Activated CD4-positive, alpha-beta T cell treated with anti-CD3 and anti-CD28 coated beads for 1 hour (primary cell): ENCODE measurements at regions not wholly inside any gene's neighbourhood (a gene's known extent, or its start where the extent isn't known, plus 50 kb on each side); places are given as distances from the start of the nearest gene placed in this dataset.
"Not testable (repeated sequence)": the region's sequence is repeated elsewhere in the genome, so short reads cannot be mapped to it uniquely, and the experiment has no call there.

Experiments used
- DNase-seq: peaks from one replicate; pipeline ENCODE4 v3.0.0-alpha.2; 2020

DNA sequence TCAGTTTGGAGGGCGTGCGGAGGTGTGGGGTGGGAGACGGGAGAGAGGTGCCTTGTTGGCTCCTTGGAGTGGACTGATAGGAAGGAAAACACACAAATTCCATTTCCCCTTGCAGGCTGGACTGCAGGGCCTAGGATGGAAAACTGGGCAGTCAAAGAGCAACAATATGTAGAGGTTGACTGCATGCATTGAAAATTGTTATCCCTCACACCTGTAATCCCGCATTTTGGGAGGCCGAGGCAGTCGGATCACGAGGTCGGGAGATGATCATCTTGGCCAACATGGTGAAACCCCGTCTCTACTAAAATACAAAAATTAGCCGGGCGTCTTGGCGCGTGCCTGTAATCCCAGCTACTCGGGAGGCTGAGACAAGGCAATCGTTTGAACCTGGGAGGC is 128.2 kb downstream of the PPIAL4G start:
- no peak for DNase-seq

DNA sequence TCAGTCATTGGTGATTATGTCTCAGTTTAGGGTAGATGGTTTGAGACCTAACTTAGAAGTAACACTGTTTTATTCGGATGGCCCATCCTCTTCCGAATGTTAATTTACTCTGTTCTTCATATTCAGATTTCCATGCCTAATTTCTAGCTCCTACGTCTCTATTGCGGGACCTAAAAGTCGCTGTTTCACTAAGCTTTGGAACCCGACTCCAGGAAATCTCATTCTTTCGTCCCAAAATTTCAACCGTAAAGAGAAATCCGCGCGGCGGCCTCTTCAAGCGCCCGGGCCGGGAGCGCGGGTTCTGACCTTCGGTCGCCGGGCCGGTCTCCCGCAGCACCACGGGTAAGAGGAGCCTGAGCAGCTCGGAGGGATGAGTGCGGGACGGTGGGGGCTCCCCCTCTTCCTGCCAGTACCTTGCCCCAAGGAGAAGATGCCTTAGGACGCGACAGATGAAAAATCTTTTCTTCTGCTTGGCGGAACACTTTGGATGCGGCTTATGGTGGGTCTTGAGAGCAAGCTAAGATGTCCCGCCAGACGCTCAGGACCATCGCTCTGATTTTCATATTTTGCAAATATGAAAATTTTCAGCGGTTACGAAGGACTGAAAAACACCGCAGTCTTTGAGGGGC is 128.7 kb downstream of the PPIAL4G start:
- DNase-seq, result no peak

DNA sequence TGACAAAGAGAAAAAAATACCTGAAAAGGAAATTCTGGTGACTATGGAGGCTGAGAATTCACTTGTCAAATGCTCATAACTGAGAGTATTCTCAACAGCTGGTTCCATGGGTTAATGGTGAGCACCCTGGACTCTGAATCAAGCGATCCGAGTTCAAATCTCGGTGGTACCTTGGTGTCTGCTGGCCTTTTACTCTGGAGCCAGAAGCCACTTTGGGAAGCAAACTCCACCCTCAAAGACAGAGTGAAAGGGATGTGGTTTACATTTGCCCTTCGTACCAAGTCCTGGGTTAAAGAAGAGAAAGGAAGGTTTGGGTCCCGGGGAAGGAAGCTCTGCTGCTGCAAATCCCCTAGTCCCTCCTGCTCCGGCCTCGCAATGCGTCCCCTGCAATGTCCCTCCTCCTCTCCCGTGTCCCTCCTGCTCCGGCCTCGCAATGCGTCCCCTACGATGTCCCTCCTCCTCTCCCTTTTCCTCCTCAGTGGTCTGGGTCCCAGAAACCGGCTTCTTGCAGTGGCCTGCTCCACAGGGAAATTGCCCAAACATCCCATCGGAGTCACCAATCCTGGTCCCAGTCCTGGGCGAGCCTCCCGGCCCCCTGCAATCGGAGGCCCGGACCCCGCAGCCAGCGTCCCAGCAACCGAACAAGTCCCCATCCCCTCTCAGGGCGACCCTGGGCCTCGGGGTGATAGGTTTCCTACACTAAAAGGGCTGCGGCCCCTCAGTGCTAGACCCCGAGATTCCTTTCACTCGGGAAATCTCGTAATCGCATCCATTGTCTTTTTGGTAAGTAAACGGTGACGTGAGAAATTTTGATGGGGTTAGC is 129.4 kb downstream of the PPIAL4G start:
- no peak for DNase-seq

DNA sequence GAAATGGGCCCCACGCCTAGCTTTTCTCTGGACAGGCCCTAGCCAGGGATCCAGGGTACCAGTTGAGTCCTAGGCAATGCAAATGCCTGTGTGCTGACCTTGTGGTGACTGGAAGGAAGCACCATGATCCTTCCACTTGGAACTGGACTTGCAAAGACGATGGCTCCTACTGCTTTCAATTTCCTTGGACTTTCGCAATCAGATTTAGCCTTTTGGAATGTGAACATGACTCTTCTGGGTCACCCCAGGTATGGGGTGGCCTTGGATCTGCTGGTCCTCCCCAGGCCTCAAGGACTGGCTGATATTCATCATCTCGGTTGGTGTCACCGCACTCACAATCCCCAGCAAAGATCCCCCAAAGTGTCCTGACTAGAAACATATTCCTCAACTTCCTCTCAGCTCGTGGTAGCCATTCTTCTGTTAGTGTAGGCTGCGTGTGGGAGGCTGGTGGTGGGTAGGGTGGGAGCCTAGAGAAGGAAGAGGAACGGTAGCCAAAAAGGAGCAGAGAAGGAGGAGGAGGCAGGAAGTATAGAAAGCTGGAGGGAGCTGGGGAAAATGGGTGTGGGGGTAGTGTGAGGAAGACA is 130.5 kb downstream of the PPIAL4G start:
- DNase-seq, result no peak

DNA sequence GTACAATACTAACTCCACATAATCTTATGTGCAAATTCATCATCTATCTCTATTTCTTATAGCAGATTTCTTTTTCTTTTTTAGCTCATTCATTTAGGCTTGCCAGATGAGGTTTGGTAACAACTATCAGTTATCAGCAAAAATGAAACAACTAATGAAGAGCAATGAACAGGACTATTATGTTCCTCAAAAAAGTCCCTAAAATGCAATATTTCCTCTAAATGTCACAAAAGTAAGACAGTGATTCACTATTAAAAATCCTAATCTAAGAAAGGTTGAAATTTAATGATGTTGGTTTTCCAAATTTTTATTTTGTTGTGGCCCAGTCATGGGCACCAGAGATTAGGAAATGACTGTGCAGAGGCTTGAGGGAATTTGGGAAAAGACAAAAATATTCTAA is 135.3 kb downstream of the PPIAL4G start:
- DNase-seq, result no peak

DNA sequence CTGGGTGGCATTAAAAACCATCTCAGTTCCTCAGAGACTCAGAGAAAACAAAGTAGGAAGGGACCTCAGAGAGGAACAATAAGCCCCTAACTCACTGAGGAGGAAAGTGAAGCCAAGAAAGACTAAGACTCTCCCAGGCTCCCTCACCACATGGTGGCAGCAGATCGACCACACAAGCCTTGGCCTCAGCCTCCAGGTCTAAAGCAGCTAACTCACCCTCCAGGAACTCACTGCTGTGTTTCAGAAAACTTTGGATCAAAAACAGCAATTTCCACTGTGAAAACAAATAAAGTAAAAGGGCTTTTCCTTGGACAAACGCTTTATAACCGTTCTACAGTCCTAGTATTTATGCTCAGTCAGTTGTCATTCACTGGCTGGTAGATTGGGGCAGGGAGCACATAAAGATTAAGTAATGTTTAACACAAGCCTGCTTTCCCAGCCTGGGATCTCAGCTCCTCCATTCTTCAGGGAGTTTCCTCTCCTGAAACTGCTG is 137.4 kb downstream of the PPIAL4G start:
- DNase-seq, result not testable (repeated sequence)

DNA sequence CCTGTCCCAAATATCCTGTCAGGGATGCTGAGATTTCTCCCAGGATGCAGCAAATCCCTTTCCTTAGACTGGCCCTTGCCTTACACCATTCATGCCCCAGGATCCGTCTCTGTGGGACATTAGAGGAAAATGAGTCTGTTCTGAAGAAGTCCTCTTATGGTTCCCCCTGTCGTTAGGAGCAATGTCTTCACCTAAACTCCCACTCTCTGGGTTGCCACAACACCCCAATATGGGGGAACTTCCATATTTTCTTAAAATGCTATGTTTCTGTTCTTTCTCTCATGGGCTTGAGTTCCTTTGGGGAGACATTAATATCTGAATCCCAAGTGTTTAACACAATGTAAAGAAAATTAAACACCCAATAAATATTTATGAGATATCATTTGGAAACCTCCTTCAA is 138.5 kb downstream of the PPIAL4G start:
- not testable (repeated sequence) for DNase-seq

DNA sequence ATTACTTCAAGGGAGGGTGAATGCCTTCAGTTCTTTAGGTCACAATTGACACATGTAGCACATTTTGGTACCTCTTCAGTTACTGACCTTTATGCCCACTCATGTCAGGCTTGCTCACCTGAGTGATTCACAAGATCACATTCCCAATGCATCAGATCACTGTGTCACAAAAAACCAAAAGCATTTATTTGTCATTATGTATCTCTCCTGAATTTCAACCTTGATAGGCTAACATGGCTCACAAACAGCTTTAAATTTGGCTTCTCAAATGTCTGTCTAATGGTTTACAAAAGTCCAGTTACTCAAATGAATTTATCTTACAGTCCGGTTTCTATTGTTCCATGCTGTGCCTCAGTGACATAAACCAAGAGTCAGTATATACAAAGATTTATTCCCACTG is 141.4 kb downstream of the PPIAL4G start:
- not testable (repeated sequence) for DNase-seq

DNA sequence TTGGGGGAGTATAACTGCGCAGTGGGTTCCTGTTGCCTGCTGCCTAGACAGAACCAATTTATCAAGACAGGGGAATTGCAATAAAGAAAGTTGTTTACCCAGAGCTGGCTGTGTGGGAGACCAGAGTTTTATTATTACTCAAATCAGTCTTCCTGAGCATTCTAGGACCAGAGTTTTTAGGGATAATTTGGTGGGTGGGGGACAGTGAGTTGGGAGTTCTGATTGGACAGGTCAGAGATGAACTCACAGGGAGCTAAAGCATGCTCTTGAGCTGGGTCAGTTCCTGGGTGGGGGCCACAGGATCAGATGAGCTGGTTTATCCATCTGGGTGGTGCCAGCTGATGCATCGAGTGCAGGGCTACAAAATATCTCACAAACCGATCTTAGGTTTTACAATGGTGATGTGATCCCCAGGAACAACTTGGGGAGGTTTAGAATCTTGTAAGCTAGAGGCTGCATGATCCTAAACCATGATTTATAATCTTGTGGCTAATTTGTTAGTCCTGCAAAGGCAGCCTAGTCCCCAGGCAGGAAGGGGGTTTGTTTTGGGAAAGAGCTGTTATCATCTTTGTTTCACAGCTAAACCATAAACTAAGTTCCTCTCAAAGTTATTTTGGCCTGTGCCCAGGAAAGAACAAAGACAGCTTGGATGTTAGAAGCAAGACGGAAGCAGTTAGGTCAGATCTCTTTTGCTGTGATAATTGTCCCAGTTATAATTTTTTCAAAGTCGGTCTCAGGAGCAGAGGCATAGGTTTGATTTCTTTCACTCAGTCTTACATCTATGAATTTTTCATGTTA is 146.8 kb downstream of the PPIAL4G start:
- not testable (repeated sequence) for DNase-seq

DNA sequence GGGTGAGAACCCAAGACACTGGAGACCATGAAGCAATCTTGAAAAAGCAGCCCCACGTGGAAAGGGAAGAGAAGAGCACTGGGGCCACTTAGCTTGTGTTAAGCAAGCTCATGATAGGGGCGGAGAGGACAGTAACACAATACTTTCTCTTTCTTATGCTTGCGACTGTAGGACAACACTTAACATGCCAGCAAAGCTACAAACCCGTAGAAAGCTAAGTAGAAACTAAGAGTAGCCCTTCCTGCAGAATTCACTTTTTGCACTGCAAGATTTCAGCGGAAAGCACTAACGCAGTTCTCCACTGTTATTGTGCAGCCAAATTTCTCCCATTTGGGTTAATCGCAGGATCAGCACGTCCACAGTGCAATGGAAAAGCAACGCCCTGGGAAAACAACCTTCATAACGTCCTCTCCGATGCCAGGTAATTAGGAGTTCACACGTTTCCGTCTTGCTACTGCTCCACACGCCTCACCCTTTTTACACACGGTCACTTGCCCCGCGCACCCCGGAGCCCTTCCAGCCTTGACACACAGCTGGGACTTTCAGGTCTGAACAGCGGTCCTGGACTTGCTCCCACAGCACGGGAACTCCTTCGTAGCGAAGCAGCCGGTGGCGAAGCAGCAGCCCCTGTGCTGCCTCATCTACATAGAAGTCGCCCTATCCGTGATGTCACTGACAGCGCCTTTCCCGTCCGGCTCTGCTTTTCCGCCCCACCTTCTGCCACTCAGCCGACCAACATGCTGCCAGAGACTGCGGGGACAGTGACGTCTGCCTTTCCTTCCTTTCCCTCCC is 148.6 kb downstream of the PPIAL4G start:
- peak; percentile 51 for DNase-seq

DNA sequence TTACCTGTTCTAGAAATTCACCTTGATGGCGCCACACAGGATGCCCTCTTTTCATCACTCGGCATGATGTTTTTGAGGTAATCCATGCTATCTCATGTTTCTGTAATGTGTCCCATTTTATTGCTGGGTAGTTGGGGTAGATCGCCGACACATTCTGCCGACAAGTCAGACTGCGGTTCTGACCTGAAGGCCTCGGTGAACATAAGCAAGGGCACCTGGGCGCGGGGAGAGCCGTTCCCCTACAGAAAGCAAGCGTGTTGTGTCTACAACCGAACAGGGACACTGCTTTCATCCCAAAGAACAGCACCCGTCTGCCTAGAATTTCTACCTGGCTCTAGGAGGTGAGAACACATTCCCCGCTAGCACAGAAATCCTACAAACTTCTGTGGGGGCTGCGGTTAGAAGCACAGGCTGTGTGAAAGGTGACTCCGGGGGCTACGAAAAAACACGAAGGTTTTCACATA is 149.2 kb downstream of the PPIAL4G start:
- no peak for DNase-seq

DNA sequence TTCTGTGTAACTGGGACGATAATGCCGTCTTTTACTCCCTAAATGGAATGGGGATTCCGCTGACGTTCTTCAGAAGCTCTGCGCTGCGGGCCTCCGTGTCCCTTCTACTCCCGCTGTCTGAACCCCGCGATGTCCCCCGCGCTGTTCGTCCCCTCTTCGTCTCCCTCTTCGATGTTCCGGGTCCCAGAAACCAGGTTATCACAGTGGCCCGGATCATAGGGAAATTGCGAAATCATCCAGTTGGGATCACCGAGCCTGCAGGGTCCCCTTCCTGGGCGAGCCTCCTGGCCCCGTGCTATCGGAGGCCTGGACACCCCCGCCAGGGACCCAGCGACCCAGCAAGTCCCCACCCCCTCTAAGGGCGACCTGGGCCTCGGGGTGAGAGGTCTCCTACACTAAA is 154.2 kb downstream of the PPIAL4G start:
- no peak for DNase-seq

DNA sequence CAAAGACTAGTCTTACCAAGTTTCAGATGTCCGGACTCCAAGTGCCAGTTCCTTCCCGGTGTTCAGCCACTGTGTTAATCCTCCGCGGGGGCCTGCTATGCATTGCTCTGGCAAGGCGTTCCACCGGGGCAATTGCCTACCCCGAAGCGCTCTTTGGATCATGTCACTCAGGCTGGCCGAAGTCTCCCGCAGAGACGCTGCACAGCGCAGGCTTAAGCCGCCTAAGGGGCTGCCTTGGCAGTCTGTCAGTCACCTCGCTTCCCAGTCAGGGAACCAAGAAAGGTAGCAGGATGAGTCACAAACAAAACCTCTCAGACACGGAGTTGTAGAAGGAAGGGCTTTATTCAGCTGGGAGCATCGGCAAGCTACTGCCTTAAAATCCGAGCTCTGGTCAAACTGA is 158.1 kb downstream of the PPIAL4G start:
- DNase-seq, result not testable (repeated sequence)

DNA sequence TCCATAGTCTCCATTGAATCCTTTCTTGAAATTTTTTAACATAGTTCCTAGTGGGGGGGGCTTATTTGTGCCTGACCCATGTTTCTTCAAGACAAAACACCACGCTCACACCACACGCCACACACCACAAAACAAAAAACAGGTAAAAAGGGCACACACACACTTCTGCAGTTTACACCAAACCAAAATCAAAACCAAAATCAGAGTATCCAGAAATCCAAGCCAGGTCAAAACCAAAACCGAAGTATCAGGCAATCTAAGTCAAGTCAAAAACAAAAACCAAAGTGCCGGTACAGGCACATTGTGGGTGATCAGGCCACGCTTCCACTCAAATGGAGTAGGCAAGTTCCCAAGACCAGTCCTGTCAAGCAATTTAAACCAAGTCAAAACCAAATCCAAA is 158.6 kb downstream of the PPIAL4G start:
- not testable (repeated sequence) for DNase-seq

DNA sequence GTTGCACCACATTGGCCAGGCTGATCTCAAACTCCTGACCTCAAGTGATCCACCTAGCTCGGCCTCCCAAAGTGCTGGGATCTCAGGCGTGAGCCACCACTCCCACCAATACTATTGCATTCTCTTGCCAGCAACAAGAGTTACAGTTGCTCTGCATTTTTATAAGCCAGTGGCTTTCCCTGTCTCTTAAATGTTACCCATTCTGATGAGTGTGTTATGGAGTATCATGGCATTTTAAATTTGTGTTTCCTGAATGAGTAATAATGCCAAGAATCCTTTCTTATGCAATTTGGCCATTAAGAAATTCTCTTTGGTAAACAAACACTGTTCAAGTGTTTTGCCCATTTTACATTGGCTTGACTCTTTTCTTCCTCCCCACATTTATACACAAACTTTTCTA is 163.0 kb downstream of the PPIAL4G start:
- not testable (repeated sequence) for DNase-seq

DNA sequence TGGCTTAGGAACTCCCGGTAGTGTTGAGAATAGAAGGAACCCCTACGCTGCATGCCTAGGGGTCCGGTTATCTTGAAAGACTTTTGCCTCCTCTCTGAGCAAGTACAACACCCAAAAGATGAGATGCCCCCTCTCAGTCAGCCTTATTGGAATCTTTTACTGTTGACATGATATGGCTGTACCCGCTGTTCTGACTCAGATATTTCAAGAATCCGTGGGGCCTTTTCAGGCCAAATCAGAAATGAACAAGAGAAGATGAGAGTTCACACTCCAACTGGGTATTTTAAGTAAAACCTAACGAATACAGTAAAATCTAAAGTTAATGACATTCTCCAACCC is 164.2 kb downstream of the PPIAL4G start:
- DNase-seq, result no peak

DNA sequence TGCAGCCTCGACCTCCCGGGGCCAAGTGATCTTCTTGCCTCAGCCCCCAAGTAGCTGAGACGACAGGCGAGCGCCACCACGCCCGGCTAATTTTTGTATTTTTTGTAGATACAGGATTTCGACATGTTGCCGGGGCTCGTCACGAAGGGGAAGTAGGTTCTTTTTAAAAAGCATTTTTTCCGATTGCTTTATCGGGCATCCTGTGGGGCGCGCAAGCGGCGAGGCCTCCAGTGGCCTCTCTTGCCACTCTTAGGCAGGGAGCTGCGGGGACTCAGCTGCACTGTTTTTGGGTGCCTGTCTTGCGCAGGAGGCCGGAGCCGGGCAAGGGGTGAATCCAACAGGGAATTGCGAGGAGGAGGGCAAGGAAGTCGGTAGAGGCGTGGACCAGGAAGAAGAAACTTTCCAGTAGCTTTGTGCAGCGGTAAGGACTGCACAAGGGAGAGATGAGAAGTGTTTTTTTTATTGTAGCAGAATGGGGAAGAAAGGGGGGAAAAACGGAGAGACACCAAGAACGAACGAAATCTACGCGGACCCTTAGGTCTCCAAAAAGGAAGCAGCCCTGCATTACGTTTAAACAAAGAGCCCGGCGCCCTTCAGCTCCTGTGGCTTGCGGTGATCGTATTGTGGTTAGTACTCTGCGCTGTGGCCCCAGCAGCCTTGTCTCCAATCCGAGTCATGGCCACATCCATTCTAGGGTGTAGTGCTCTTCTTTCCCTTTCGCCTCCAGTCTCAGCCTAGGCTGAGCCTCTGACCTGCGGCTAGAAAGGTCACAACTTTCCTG is 164.8 kb downstream of the PPIAL4G start:
- DNase-seq, result no peak

DNA sequence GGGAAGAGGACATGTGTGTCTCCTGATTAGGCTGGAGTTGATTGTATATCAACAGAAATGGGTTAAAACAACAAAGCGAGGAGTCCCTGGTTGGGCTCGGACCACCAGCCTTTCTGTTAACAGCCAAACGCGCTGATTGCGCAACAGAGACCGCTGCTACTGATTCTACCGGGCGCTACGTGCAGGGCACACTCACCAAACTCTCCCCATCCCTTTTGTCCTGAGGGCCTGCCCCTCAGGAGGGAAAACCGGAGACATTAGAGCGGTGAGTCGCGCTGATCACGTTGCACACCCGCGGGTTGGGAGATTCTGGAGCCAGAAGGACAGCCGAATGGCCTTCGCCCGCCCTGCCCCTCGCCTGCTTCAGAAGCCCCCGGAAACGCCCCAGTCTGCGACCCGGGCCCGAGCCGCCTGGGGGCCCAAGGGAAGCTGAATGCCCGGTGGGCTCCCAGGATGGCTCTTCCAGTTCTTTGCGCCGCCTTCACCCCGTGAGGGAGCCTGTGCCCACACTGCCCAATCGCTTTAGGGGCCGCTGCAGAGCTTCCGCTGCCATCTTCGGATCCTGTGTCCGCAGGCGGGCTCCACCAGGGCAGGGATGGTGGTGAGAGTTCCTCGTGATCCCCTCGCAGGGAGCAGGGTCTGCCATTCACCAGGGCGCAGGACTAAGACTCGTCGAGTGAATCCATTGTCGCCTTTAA is 165.4 kb upstream of the NBPF11 start:
- no peak for DNase-seq

DNA sequence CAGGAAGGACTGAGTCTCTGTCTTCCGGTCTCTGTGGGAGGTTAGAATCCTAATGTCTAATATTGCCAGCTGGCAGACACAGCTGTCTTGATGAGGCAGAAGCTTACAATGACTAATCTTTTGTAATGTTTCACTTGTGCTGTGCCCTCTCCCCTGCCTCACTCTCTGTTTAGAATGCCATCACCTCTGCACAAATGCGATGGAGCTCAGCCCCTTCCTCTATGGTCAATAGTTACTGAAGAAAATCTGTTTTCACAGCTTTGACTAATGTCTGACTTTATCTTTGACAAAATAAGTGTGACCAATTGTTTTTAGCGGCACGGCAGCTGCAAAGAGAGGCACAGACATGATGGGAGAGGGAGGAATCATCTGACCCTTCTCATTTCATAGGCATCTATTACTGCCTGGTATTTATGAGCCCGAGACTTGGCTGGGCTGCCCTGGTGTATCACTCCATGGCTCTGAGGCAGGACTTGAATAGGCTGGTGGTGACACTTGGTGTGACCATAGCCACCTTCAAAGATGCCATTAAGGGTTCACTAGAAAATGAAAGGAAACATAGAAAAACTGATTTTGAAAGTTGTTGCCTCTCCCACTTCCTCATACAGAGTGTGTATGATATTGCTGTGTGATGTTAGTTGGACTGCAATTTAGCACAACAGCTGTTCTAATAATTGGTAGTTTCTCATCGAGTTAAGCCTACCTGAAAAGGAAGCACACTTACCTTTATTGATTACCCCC is 163.2 kb upstream of the NBPF11 start:
- DNase-seq, result no peak

DNA sequence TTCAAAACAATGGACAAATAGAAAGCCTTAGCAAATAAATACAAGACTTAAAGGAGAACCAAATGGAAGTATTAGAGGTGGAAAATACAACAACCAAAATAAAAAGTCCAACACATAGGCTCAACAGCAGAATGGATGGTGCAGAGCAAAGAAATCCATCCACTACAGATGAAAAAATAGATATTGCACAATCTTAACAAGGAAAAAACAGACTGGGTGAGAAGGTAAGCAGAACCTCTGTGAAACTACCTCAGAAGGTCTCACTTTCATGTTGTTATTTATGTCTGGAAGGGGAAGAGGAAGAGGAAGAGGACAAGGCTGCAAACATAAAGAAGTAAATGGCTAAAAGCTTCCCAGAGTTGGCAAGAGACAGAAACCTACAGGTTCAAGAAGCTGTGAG is 158.7 kb upstream of the NBPF11 start:
- no peak for DNase-seq
